Fibroblast of lung (primary cell): ENCODE measurements at regions not wholly inside any gene's neighbourhood (a gene's known extent, or its start where the extent isn't known, plus 50 kb on each side); places are given as distances from the start of the nearest gene placed in this dataset.

ENCODE experiments used
- DNase-seq, 2 donors: peaks; one replicate each; pipeline versions ENCODE4 v3.0.0 to v3.0.0-alpha.2; 2010; ENCODE audit warnings: low read depth in 2 of 2
- H2AFZ ChIP-seq: 2 replicates; pipeline ENCODE4 v1.5.1; 2012; ENCODE audit warnings: low read length, control low read depth, inconsistent platforms
- H3K27ac ChIP-seq: 2 replicates; pipeline ENCODE4 v1.5.1; 2011; ENCODE audit warnings: low read length, control low read depth; ENCODE audit not compliant: insufficient read depth
- H3K27me3 ChIP-seq: 2 replicates; pipeline ENCODE4 v1.5.1; 2011; ENCODE audit warnings: mild to moderate bottlenecking, low read length; ENCODE audit not compliant: control insufficient read depth, insufficient read depth
- H3K36me3 ChIP-seq: 2 replicates; pipeline ENCODE4 v1.5.1; 2011; ENCODE audit warnings: low read length; ENCODE audit not compliant: control insufficient read depth, insufficient read depth
- H3K4me1 ChIP-seq: 2 replicates; pipeline ENCODE4 v1.5.1; 2011; ENCODE audit warnings: low read length; ENCODE audit not compliant: control insufficient read depth, insufficient read depth; ENCODE audit errors: extremely low read depth
- H3K4me2 ChIP-seq: 2 replicates; pipeline ENCODE4 v1.5.1; 2011; ENCODE audit warnings: low read length, control low read depth; ENCODE audit not compliant: insufficient read depth; ENCODE audit errors: extremely low read depth
- H3K4me3 ChIP-seq, 4 experiments: fragments of 200-600 bp in 1 of 4; sonication (generic) in 1 of 4; replicated peaks in 1 of 4; 2 replicates each; pipeline ENCODE4 v1.5.1; 2011 to 2016; ENCODE audit warnings: low read length in 4 of 4, low read depth in 3 of 4, mild to moderate bottlenecking in 3 of 4, control low read depth in 2 of 4, inconsistent platforms in 1 of 4, mixed read lengths in 1 of 4; ENCODE audit not compliant: insufficient read depth in 1 of 4; ENCODE audit errors: control extremely low read depth in 1 of 4
- H3K79me2 ChIP-seq: 2 replicates; pipeline ENCODE4 v1.5.1; 2012; ENCODE audit warnings: mild to moderate bottlenecking, low read length, inconsistent platforms; ENCODE audit not compliant: control insufficient read depth, insufficient read depth
- H3K9ac ChIP-seq: 2 replicates; pipeline ENCODE4 v1.5.1; 2011; ENCODE audit warnings: mild to moderate bottlenecking, low read length, control low read depth; ENCODE audit not compliant: insufficient read depth
- H3K9me3 ChIP-seq: 2 replicates; pipeline ENCODE4 v1.5.1; 2012; ENCODE audit warnings: low read depth, low read length; ENCODE audit not compliant: control insufficient read depth, insufficient read depth
- H4K20me1 ChIP-seq: 2 replicates; pipeline ENCODE4 v1.5.1; 2011; ENCODE audit warnings: low read length; ENCODE audit not compliant: control insufficient read depth, insufficient read depth; ENCODE audit errors: extremely low read depth
- CTCF ChIP-seq, 2 donors: IDR thresholded peaks in 1 of 2; conservative IDR thresholded peaks in 1 of 2; 1 replicate in 1 of 2; 2 replicates in 1 of 2; pipeline ENCODE4 v1.5.1; 2011 to 2012; ENCODE audit warnings: low read length in 2 of 2, control low read depth in 1 of 2, inconsistent platforms in 1 of 2, low read depth in 1 of 2, mild to moderate bottlenecking in 1 of 2
- EZH2 ChIP-seq: IDR thresholded peaks from 2 replicates; pipeline ENCODE4 v1.5.1; 2012; ENCODE audit warnings: low read length, control low read depth, mild to moderate bottlenecking; ENCODE audit errors: missing control alignments

- Histone ChIP-seq H3K27ac (no peak overlapping the region), H3K4me1 (no peaks in the 10 kb centered on the region), H2AFZ (no peak overlapping the region), H3K27me3 (no peaks in the 10 kb centered on the region), H3K36me3 (no peaks in the 10 kb centered on the region), H4K20me1 (no peaks in the 10 kb centered on the region), H3K9me3 (no peaks in the 10 kb centered on the region), H3K9ac (no peak overlapping the region), H3K79me2 (no peaks in the 10 kb centered on the region), H3K4me3 (no peak overlapping the region), H3K4me2 (no peak overlapping the region)
- TF ChIP-seq EZH2 (no peak), CTCF (conservative IDR thresholded peaks at IDR 0.05 in 1 of 2, IDR thresholded peaks at IDR 0.05 in 1 of 2; ENCODE audit: low read depth in 1 of 2, low read length in 2 of 2) (peak; percentile 93 to 95)
- DNase-seq = peak; percentile 27 to 76
These were observed 112.3 kb upstream of the TRABD2B start for GRCh38 chr1:48109390-48110013.

GRCh38 chr1:48107516-48107915 lies 110.3 kb upstream of the TRABD2B start:
- no peaks in the 10 kb centered on the region for H3K4me1 ChIP-seq
- no peak overlapping the region for H3K4me3 ChIP-seq
- TF ChIP-seq EZH2 (no peak), CTCF (conservative IDR thresholded peaks at IDR 0.05 in 1 of 2, IDR thresholded peaks at IDR 0.05 in 1 of 2; ENCODE audit: low read depth in 1 of 2, low read length in 2 of 2) (no peak)
- no peaks in the 10 kb centered on the region for H3K79me2 ChIP-seq
- no peak overlapping the region for H2AFZ ChIP-seq
- H3K9ac ChIP-seq = no peak overlapping the region
- no peak overlapping the region for H3K4me2 ChIP-seq
- no peaks in the 10 kb centered on the region for H3K36me3 ChIP-seq
- H3K27ac ChIP-seq = no peak overlapping the region
- H3K9me3 ChIP-seq = no peaks in the 10 kb centered on the region
- H3K27me3 ChIP-seq = no peaks in the 10 kb centered on the region
- H4K20me1 ChIP-seq = no peaks in the 10 kb centered on the region
- DNase-seq = no peak

- DNase-seq = no peak
- H3K4me2 ChIP-seq = no peak overlapping the region
- H3K79me2 ChIP-seq = no peaks in the 10 kb centered on the region
- TF ChIP-seq EZH2 = no peak
- no peak for TF ChIP-seq CTCF (conservative IDR thresholded peaks at IDR 0.05 in 1 of 2, IDR thresholded peaks at IDR 0.05 in 1 of 2; ENCODE audit: low read depth in 1 of 2, low read length in 2 of 2)
- no peak overlapping the region for H3K27ac ChIP-seq
- no peak overlapping the region for H3K9ac ChIP-seq
- H3K4me3 ChIP-seq = no peak overlapping the region
- H3K36me3 ChIP-seq = no peaks in the 10 kb centered on the region
- no peaks in the 10 kb centered on the region for H3K4me1 ChIP-seq
- H4K20me1 ChIP-seq = no peaks in the 10 kb centered on the region
- H3K9me3 ChIP-seq = no peaks in the 10 kb centered on the region
- H3K27me3 ChIP-seq = no peaks in the 10 kb centered on the region
- H2AFZ ChIP-seq = no peak overlapping the region
These were observed 108.9 kb upstream of the TRABD2B start for GRCh38 chr1:48106049-48106448.
